GM23338 (cell line): ENCODE measurements at regions not wholly inside any gene's neighbourhood (a gene's known extent, or its start where the extent isn't known, plus 50 kb on each side); places are given as distances from the start of the nearest gene placed in this dataset.

Experiments used
- ATAC-seq: fragments of 200-7000 bp; cut with Tn5 transposase; 3 replicates; pipeline ENCODE4 v1.9.1; 2020
- DNase-seq: peaks from one replicate; pipeline ENCODE4 v3.0.0-alpha.2; 2015; ENCODE audit warnings: low spot score
- H2AFZ ChIP-seq: fragments of 200-600 bp; sonication (generic); 2 replicates; pipeline ENCODE4 v1.8.0; 2016; ENCODE audit warnings: antibody characterized with exemption, mild to moderate bottlenecking, moderate library complexity
- H3F3A ChIP-seq: fragments of 200-600 bp; sonication (generic); replicated peaks from 2 replicates; pipeline ENCODE4 v1.8.0; 2017; ENCODE audit warnings: antibody characterized with exemption, mixed run types, low read depth
- H3K27ac ChIP-seq: fragments of 200-600 bp; sonication (generic); 2 replicates; pipeline ENCODE4 v1.6.1; 2016; ENCODE audit warnings: low read depth
- H3K27me3 ChIP-seq: fragments of 200-600 bp; sonication (generic); 2 replicates; pipeline ENCODE4 v1.8.0; 2016; ENCODE audit warnings: mild to moderate bottlenecking, mixed run types, moderate library complexity; ENCODE audit not compliant: insufficient read depth
- H3K36me3 ChIP-seq: fragments of 200-600 bp; sonication (generic); 2 replicates; pipeline ENCODE4 v1.8.0; 2016; ENCODE audit warnings: mild to moderate bottlenecking; ENCODE audit not compliant: insufficient read depth
- H3K4me1 ChIP-seq: fragments of 200-600 bp; sonication (generic); 2 replicates; pipeline ENCODE4 v1.8.0; 2016; ENCODE audit warnings: mild to moderate bottlenecking, moderate library complexity; ENCODE audit not compliant: insufficient read depth
- H3K4me2 ChIP-seq: fragments of 200-600 bp; sonication (generic); 2 replicates; pipeline ENCODE4 v1.7.1; 2017; ENCODE audit warnings: mixed run types
- H3K4me3 ChIP-seq: fragments of 200-600 bp; sonication (generic); 2 replicates; pipeline ENCODE4 v1.6.1; 2016; ENCODE audit warnings: mixed run types
- H3K79me2 ChIP-seq: fragments of 200-600 bp; sonication (generic); replicated peaks from 2 replicates; pipeline ENCODE4 v1.8.0; 2017; ENCODE audit warnings: mild to moderate bottlenecking; ENCODE audit not compliant: insufficient read depth
- H3K9me2 ChIP-seq: fragments of 200-600 bp; sonication (generic); 2 replicates; pipeline ENCODE4 v1.8.0; 2017; ENCODE audit not compliant: insufficient read depth
- H4K20me1 ChIP-seq: fragments of 200-600 bp; sonication (generic); replicated peaks from 2 replicates; pipeline ENCODE4 v1.8.0; 2017; ENCODE audit warnings: mild to moderate bottlenecking; ENCODE audit not compliant: insufficient read depth
- H3K27ac Mint-ChIP-seq: 2 replicates; pipeline ENCODE4 v1.8.0; 2020; ENCODE audit warnings: inconsistent platforms, mild to moderate bottlenecking, moderate library complexity, mixed read lengths
- H3K27me3 Mint-ChIP-seq: 3 replicates; pipeline ENCODE4 v1.8.0; 2022; ENCODE audit warnings: low read depth, mild to moderate bottlenecking, moderate library complexity, mixed read lengths, inconsistent platforms; ENCODE audit not compliant: insufficient read depth, poor library complexity
- H3K36me3 Mint-ChIP-seq: 3 replicates; pipeline ENCODE4 v1.8.0; 2021; ENCODE audit warnings: low read depth, mild to moderate bottlenecking, inconsistent platforms, moderate library complexity, mixed read lengths
- H3K4me1 Mint-ChIP-seq: 3 replicates; pipeline ENCODE4 v1.8.0; 2020; ENCODE audit warnings: mild to moderate bottlenecking, inconsistent platforms, mixed read lengths
- H3K4me3 Mint-ChIP-seq: 3 replicates; pipeline ENCODE4 v1.8.0; 2021; ENCODE audit warnings: moderate library complexity, mild to moderate bottlenecking, inconsistent platforms, mixed read lengths
- H3K9me3 Mint-ChIP-seq: 3 replicates; pipeline ENCODE4 v1.8.0; 2020; ENCODE audit warnings: moderate library complexity, mild to moderate bottlenecking, inconsistent platforms, mixed read lengths
- CREB1 ChIP-seq: fragments of 250-450 bp; sonication (Bioruptor Pico); IDR thresholded peaks from 2 replicates; pipeline ENCODE4 v1.5.0; 2020; ENCODE audit warnings: low read depth, mild to moderate bottlenecking, moderate library complexity
- CTCF ChIP-seq, 2 experiments: fragments of 200-600 bp in 1 of 2; sonication (generic) in 1 of 2; conservative IDR thresholded peaks; 2 replicates each; pipeline versions ENCODE4 v1.5.1 to v1.6.1; 2016 to 2017; ENCODE audit warnings: antibody characterized with exemption in 2 of 2, low read depth in 2 of 2, mild to moderate bottlenecking in 2 of 2, moderate library complexity in 1 of 2
- ETS1 ChIP-seq: IDR thresholded peaks from 2 replicates; pipeline ENCODE4 v1.6.1; 2016; ENCODE audit warnings: antibody characterized with exemption
- EZH2phosphoT487 ChIP-seq: fragments of 200-600 bp; sonication (generic); IDR thresholded peaks from one replicate; pipeline ENCODE4 v1.8.1; 2018; ENCODE audit warnings: antibody characterized with exemption; ENCODE audit not compliant: unreplicated experiment
- JUNB ChIP-seq: IDR thresholded peaks from one replicate; pipeline ENCODE4 v1.6.1; 2016; ENCODE audit warnings: antibody characterized with exemption; ENCODE audit not compliant: unreplicated experiment
- NANOG ChIP-seq: IDR thresholded peaks from 2 replicates; pipeline ENCODE4 v1.6.1; 2016; ENCODE audit warnings: antibody characterized with exemption, borderline replicate concordance
- POLR2AphosphoS5 ChIP-seq: IDR thresholded peaks from 2 replicates; pipeline ENCODE4 v1.6.1; 2016; ENCODE audit warnings: antibody characterized with exemption, low read depth
- REST ChIP-seq: IDR thresholded peaks from one replicate; pipeline ENCODE4 v1.6.1; 2018; ENCODE audit warnings: antibody characterized with exemption; ENCODE audit not compliant: unreplicated experiment
- ZNF114 ChIP-seq: fragments of 250-450 bp; sonication (Bioruptor Pico); IDR thresholded peaks from 2 replicates; pipeline ENCODE4 v1.5.0; 2020; ENCODE audit warnings: mild to moderate bottlenecking, moderate library complexity
- ZNF462 ChIP-seq: fragments of 250-450 bp; sonication (Bioruptor Pico); IDR thresholded peaks from 2 replicates; pipeline ENCODE4 v1.5.0; 2020; ENCODE audit warnings: mild to moderate bottlenecking, moderate library complexity

GRCh38 chr1:191096405-191096804 lies 618.7 kb upstream of the BRINP3 start (continued):
- TF ChIP-seq ZNF114 (CRISPR knock-in tag) = no peak
- no peak for TF ChIP-seq CTCF (conservative IDR thresholded peaks at IDR 0.05; ENCODE audit: low read depth in 2 of 2)
- TF ChIP-seq JUNB = no peak

- H4K20me1 ChIP-seq = no peaks in the 10 kb centered on the region
- Mint-ChIP-seq H3K27ac (no peak overlapping the region), H3K36me3 (no peaks in the 10 kb centered on the region), H3K4me1 (no peaks in the 10 kb centered on the region; the same call in 2 of the 3 replicates), H3K4me3 (no peak overlapping the region), H3K27me3 (no peaks in the 10 kb centered on the region), H3K9me3 (no peaks in the 10 kb centered on the region)
- no peak for ATAC-seq
- H2AFZ ChIP-seq = peak overlapping the region; percentile 52; the same call in 1 of the 2 replicates
- no peak overlapping the region for H3K4me3 ChIP-seq
- H3K9me2 ChIP-seq = no peaks in the 10 kb centered on the region
- H3K36me3 ChIP-seq = no peaks in the 10 kb centered on the region
- no peak overlapping the region for H3K27ac ChIP-seq
- no peaks in the 10 kb centered on the region for H3K27me3 ChIP-seq
- H3K79me2 ChIP-seq = no peaks in the 10 kb centered on the region
- peak; percentile 1 for DNase-seq
- no peaks in the 10 kb centered on the region for H3F3A ChIP-seq
- no peaks in the 10 kb centered on the region for H3K4me1 ChIP-seq
- H3K4me2 ChIP-seq = no peak overlapping the region
- no peak for TF ChIP-seq REST
- no peak for TF ChIP-seq JUNB
- no peak for TF ChIP-seq POLR2AphosphoS5
- no peak for TF ChIP-seq CREB1 (CRISPR knock-in tag)
- no peak for TF ChIP-seq ZNF114 (CRISPR knock-in tag)
- TF ChIP-seq CTCF (conservative IDR thresholded peaks at IDR 0.05; ENCODE audit: low read depth in 2 of 2) = no peak
- TF ChIP-seq ETS1 = no peak
- TF ChIP-seq NANOG = no peak
- TF ChIP-seq ZNF462 (CRISPR knock-in tag) = no peak
- TF ChIP-seq EZH2phosphoT487 = no peak
These were observed 622.0 kb upstream of the BRINP3 start for GRCh38 chr1:191099696-191100095.
